CD4-positive, CD25-positive, alpha-beta regulatory T cell (primary cell): ENCODE measurements at regions not wholly inside any gene's neighbourhood (a gene's known extent, or its start where the extent isn't known, plus 50 kb on each side); places are given as distances from the start of the nearest gene placed in this dataset.

Experiments used
- ATAC-seq, 2 donors: fragments of 150-1000 bp; cut with Tn5 transposase; one replicate each; pipeline ENCODE4 v1.10.0; 2021; ENCODE audit warnings: low read depth in 2 of 2, moderate number of reproducible peaks in 2 of 2, moderate library complexity in 1 of 2
- DNase-seq, 3 donors: peaks; one replicate each; pipeline versions ENCODE4 v3.0.0 to v3.0.0-alpha.2; 2012 to 2022; ENCODE audit warnings: mixed read lengths in 1 of 3
- H3K27ac ChIP-seq: one replicate; pipeline ENCODE4 v1.7.0; 2013; ENCODE audit warnings: mild to moderate bottlenecking, low read length; ENCODE audit not compliant: insufficient read depth, poor library complexity, severe bottlenecking
- H3K27me3 ChIP-seq: one replicate; pipeline ENCODE4 v1.7.0; 2013; ENCODE audit warnings: low read length; ENCODE audit not compliant: control insufficient read depth, insufficient read depth
- H3K36me3 ChIP-seq: one replicate; pipeline ENCODE4 v1.7.0; 2013; ENCODE audit warnings: mild to moderate bottlenecking, low read length, moderate library complexity; ENCODE audit not compliant: control insufficient read depth, insufficient read depth
- H3K4me1 ChIP-seq: 2 replicates; pipeline ENCODE4 v1.7.0; 2013; ENCODE audit warnings: mild to moderate bottlenecking, low read length; ENCODE audit not compliant: insufficient read depth, control insufficient read depth, poor library complexity, severe bottlenecking
- H3K4me3 ChIP-seq: one replicate; pipeline ENCODE4 v1.7.0; 2013; ENCODE audit warnings: low read depth, mild to moderate bottlenecking, low read length, moderate library complexity
- H3K9me3 ChIP-seq, 2 experiments: 1 replicate in 1 of 2; 2 replicates in 1 of 2; pipeline ENCODE4 v1.7.0; 2013; ENCODE audit warnings: low read length in 2 of 2, mild to moderate bottlenecking in 1 of 2, moderate library complexity in 1 of 2; ENCODE audit not compliant: control insufficient read depth in 2 of 2
- H3K27ac Mint-ChIP-seq, 3 donors: one replicate each; pipeline ENCODE4 v1.8.0; 2020 to 2022; ENCODE audit warnings: mild to moderate bottlenecking in 3 of 3, mixed read lengths in 3 of 3, moderate library complexity in 2 of 3
- H3K27me3 Mint-ChIP-seq: one replicate; pipeline ENCODE4 v1.8.0; 2022; ENCODE audit warnings: mild to moderate bottlenecking, mixed read lengths
- H3K36me3 Mint-ChIP-seq: one replicate; pipeline ENCODE4 v1.8.0; 2020; ENCODE audit warnings: mixed read lengths
- H3K4me1 Mint-ChIP-seq, 4 donors: one replicate each; pipeline ENCODE4 v1.8.0; 2020 to 2022; ENCODE audit warnings: mixed read lengths in 4 of 4, mild to moderate bottlenecking in 1 of 4
- H3K4me3 Mint-ChIP-seq, 4 donors: one replicate each; pipeline ENCODE4 v1.8.0; 2020 to 2022; ENCODE audit warnings: mild to moderate bottlenecking in 4 of 4, mixed read lengths in 4 of 4, moderate library complexity in 3 of 4
- H3K9me3 Mint-ChIP-seq, 7 donors: one replicate each; pipeline ENCODE4 v1.8.0; 2020 to 2022; ENCODE audit warnings: mixed read lengths in 7 of 7, mild to moderate bottlenecking in 3 of 7, moderate library complexity in 2 of 7

- Mint-ChIP-seq H3K4me1 (no peaks in the 10 kb centered on the region), H3K27me3 (no peaks in the 10 kb centered on the region), H3K27ac (no peak overlapping the region), H3K36me3 (no peaks in the 10 kb centered on the region), H3K9me3 (peaks cover 0 to 9% (median 3%) of the 10 kb centered on the region in 7 donors), H3K4me3 (no peak overlapping the region)
- Histone ChIP-seq H3K4me1 (no peaks in the 10 kb centered on the region), H3K36me3 (no peaks in the 10 kb centered on the region), H3K9me3 (no peaks in the 10 kb centered on the region), H3K27ac (no peak overlapping the region), H3K27me3 (no peaks in the 10 kb centered on the region), H3K4me3 (no peak overlapping the region)
- ATAC-seq = no peak
- no peak for DNase-seq
Observed at GRCh38 chr16:76038097-76038496, 239.1 kb upstream of the CNTNAP4 start.

GRCh38 chr16:76052725-76053124 is 224.5 kb upstream of the CNTNAP4 start:
- ATAC-seq (no peak), DNase-seq (no peak)
- Histone ChIP-seq H3K27ac (no peak overlapping the region), H3K4me1 (no peaks in the 10 kb centered on the region), H3K9me3 (no peaks in the 10 kb centered on the region), H3K4me3 (no peak overlapping the region), H3K27me3 (no peaks in the 10 kb centered on the region), H3K36me3 (no peaks in the 10 kb centered on the region)
- Mint-ChIP-seq H3K4me3 (no peak overlapping the region), H3K4me1 (no peaks in the 10 kb centered on the region), H3K27me3 (no peaks in the 10 kb centered on the region), H3K36me3 (no peaks in the 10 kb centered on the region), H3K27ac (no peak overlapping the region), H3K9me3 (peaks cover 0 to 7% (median 1%) of the 10 kb centered on the region in 7 donors)

GRCh38 chr16:76059186-76059585 is 218.0 kb upstream of the CNTNAP4 start:
- no peak overlapping the region for H3K4me3 Mint-ChIP-seq
- Histone ChIP-seq H3K4me3 (no peak overlapping the region), H3K27me3 (no peaks in the 10 kb centered on the region), H3K36me3 (no peaks in the 10 kb centered on the region), H3K27ac (no peak overlapping the region), H3K4me1 (no peaks in the 10 kb centered on the region), H3K9me3 (no peaks in the 10 kb centered on the region)
- ATAC-seq (no peak), DNase-seq (no peak)
- peak overlapping the region in 1 of 3 donors; percentile 16 for H3K27ac Mint-ChIP-seq
- H3K27me3 Mint-ChIP-seq = no peaks in the 10 kb centered on the region
- H3K36me3 Mint-ChIP-seq = no peaks in the 10 kb centered on the region
- H3K9me3 Mint-ChIP-seq = peaks cover 3 to 6% (median 5%) of the 10 kb centered on the region in 7 donors
- H3K4me1 Mint-ChIP-seq = no peaks in the 10 kb centered on the region

GRCh38 chr16:76059701-76060100 is 217.5 kb upstream of the CNTNAP4 start:
- Histone ChIP-seq H3K4me3 (no peak overlapping the region), H3K9me3 (no peaks in the 10 kb centered on the region), H3K36me3 (no peaks in the 10 kb centered on the region), H3K27me3 (no peaks in the 10 kb centered on the region), H3K4me1 (no peaks in the 10 kb centered on the region), H3K27ac (no peak overlapping the region)
- no peak for ATAC-seq
- H3K4me1 Mint-ChIP-seq = no peaks in the 10 kb centered on the region
- H3K4me3 Mint-ChIP-seq = no peak overlapping the region
- no peaks in the 10 kb centered on the region for H3K36me3 Mint-ChIP-seq
- no peak overlapping the region for H3K27ac Mint-ChIP-seq
- peaks cover 2 to 6% (median 3%) of the 10 kb centered on the region in 7 donors for H3K9me3 Mint-ChIP-seq
- no peak for DNase-seq
- H3K27me3 Mint-ChIP-seq = no peaks in the 10 kb centered on the region

GRCh38 chr16:76071690-76072089 is 205.5 kb upstream of the CNTNAP4 start:
- H3K4me1 ChIP-seq = no peaks in the 10 kb centered on the region
- no peaks in the 10 kb centered on the region for H3K36me3 ChIP-seq
- no peaks in the 10 kb centered on the region for H3K9me3 ChIP-seq
- DNase-seq (no peak), ATAC-seq (no peak)
- no peaks in the 10 kb centered on the region for H3K27me3 Mint-ChIP-seq
- no peaks in the 10 kb centered on the region for H3K4me1 Mint-ChIP-seq
- H3K27ac Mint-ChIP-seq = no peak overlapping the region
- H3K27me3 ChIP-seq = no peaks in the 10 kb centered on the region
- H3K9me3 Mint-ChIP-seq = peaks cover 0 to 17% (median 0%) of the 10 kb centered on the region in 7 donors
- no peak overlapping the region for H3K4me3 Mint-ChIP-seq
- no peaks in the 10 kb centered on the region for H3K36me3 Mint-ChIP-seq
- H3K27ac ChIP-seq = no peak overlapping the region
- no peak overlapping the region for H3K4me3 ChIP-seq

- no peaks in the 10 kb centered on the region for H3K27me3 Mint-ChIP-seq
- H3K4me3 Mint-ChIP-seq = no peak overlapping the region
- H3K36me3 Mint-ChIP-seq = no peaks in the 10 kb centered on the region
- peaks cover 0 to 2% (median 0%) of the 10 kb centered on the region in 7 donors for H3K9me3 Mint-ChIP-seq
- DNase-seq (no peak), ATAC-seq (no peak)
- H3K27me3 ChIP-seq = no peaks in the 10 kb centered on the region
- no peak overlapping the region for H3K4me3 ChIP-seq
- no peaks in the 10 kb centered on the region for H3K4me1 Mint-ChIP-seq
- H3K27ac Mint-ChIP-seq = no peak overlapping the region
- H3K9me3 ChIP-seq = no peaks in the 10 kb centered on the region
- no peaks in the 10 kb centered on the region for H3K36me3 ChIP-seq
- no peak overlapping the region for H3K27ac ChIP-seq
- no peaks in the 10 kb centered on the region for H3K4me1 ChIP-seq
Observed at GRCh38 chr16:76081967-76082366, 195.2 kb upstream of the CNTNAP4 start.

GRCh38 chr16:76106647-76107046 is 170.6 kb upstream of the CNTNAP4 start:
- Mint-ChIP-seq H3K4me3 (no peak overlapping the region), H3K4me1 (no peaks in the 10 kb centered on the region), H3K9me3 (peaks cover 0 to 17% (median 10%) of the 10 kb centered on the region in 7 donors), H3K27me3 (no peaks in the 10 kb centered on the region), H3K36me3 (no peaks in the 10 kb centered on the region), H3K27ac (no peak overlapping the region)
- H3K4me3 ChIP-seq = no peak overlapping the region
- no peaks in the 10 kb centered on the region for H3K36me3 ChIP-seq
- H3K27ac ChIP-seq = no peak overlapping the region
- H3K27me3 ChIP-seq = no peaks in the 10 kb centered on the region
- peaks cover 0 to 14% of the 10 kb centered on the region in 2 experiments for H3K9me3 ChIP-seq
- ATAC-seq (no peak), DNase-seq (no peak)
- no peaks in the 10 kb centered on the region for H3K4me1 ChIP-seq

- Histone ChIP-seq H3K36me3 (no peaks in the 10 kb centered on the region), H3K27ac (no peak overlapping the region), H3K4me1 (no peaks in the 10 kb centered on the region), H3K4me3 (no peak overlapping the region), H3K27me3 (no peaks in the 10 kb centered on the region), H3K9me3 (no peaks in the 10 kb centered on the region)
- Mint-ChIP-seq H3K9me3 (peaks cover 0 to 13% (median 7%) of the 10 kb centered on the region in 7 donors), H3K27ac (no peak overlapping the region), H3K4me3 (no peak overlapping the region), H3K27me3 (no peaks in the 10 kb centered on the region), H3K36me3 (no peaks in the 10 kb centered on the region), H3K4me1 (no peaks in the 10 kb centered on the region)
- DNase-seq = no peak
- no peak for ATAC-seq
Observed at GRCh38 chr16:76108460-76108859, 168.7 kb upstream of the CNTNAP4 start.
